ENCODE measurements at regions not wholly inside any gene's neighbourhood (a gene's known extent, or its start where the extent isn't known, plus 50 kb on each side); places are given as distances from the start of the nearest gene placed in this dataset.
"Not testable (repeated sequence)": the region's sequence is repeated elsewhere in the genome, so short reads cannot be mapped to it uniquely, and the experiment has no call there.

GRCh38 chr6:93833326-93833725 lies 414.0 kb upstream of the EPHA7 start:
- not testable (repeated sequence) for TF ChIP-seq POLR2A, CTCF (IDR thresholded peaks at IDR 0.05)

All from thyroid gland (tissue), 4 donors.